NCI-H510A (cell line): ENCODE measurements at regions not wholly inside any gene's neighbourhood (a gene's known extent, or its start where the extent isn't known, plus 50 kb on each side); places are given as distances from the start of the nearest gene placed in this dataset.

Experiments
- DNase-seq: peaks from one replicate; lab custom pipeline; 2025; lab: John Stamatoyannopoulos, UW

DNA sequence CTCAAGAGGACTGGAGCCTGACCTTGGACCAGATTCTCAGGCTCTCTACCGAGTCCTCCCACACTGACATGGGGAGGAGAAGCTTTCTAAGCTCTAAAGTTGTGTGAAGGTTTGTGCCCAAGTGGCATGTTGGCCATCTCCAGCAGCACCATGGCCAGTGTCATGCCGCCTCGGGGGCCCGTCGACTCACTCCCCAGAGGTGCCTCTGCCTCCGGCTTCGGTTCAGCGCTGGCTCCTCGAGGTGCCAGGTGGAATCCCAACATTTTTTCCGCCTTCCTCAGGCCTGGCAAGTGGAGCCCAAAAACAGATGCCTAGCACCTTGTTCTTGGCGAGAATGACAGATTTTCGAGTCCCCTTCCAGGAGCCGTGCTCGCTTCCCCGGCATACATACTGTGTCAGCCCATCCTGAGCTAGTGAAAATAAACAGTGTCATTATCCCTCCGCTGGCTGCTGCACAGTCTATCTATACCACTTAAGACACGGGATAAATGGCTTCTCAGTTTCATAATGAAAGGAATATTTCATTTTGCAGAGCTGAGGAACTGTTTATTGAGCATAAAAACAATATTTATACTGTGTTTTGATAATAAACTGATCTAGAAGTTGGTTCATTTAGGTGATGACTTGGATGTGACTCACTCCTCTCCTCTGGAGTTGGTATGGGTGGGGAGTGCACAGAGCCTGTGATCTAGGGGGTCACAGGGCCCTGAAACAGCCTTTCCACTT is 328.5 kb upstream of the TLE3 start:
- no peak for DNase-seq

- DNase-seq: no peak
Measured at GRCh38 chr15:70424937-70425411, 327.3 kb upstream of the TLE3 start.

DNA sequence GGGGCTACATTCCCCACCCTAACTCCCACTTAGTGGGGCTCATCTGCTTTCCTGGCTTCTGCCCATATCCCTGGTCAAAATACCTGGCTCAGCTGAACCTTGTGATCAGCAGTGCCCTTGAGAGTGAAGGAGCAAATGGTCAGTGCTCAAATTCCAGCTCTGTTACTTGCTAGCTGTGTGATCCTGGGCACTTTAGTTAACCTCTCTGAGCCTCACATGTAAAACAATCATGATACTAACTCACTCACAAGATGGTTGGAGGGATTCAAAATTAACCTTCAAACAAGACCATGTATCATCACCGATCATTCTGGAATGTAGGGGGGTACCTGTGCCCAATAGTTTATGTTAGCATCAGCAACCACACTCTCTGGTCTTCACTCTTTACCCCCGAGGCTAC is 325.6 kb upstream of the TLE3 start:
- DNase-seq: no peak

- DNase-seq: no peak
Measured at GRCh38 chr15:70422342-70422741, 324.6 kb upstream of the TLE3 start.

DNA sequence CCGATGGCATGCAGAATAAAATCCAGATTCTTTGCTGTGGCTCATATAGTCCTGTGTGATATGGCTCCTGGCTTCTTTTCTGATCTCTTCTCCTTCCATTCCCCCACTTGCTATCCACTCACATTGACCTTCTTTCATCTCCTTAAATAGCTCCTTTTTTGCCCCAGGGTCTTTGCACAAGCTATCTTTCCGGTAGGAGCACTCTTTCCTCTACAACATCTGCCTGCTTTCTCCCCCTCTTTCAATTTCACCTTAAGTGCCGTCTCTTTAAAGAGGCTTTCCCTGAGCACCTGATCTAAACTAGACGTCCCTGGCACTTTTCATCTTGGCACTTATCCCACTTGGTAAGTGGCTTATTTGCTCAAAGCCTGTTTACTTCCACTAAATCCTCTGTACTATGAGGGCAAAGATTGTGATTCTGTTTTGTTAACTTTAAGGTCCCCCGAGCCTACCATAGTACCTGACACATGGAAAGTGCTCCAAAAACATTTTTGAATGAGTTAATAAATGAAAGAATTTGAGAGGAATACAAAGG is 323.3 kb upstream of the TLE3 start:
- DNase-seq: peak; percentile 45

- DNase-seq: no peak
Measured at GRCh38 chr15:70420086-70420947, 322.6 kb upstream of the TLE3 start.

GRCh38 chr15:70418943-70419342 is 321.2 kb upstream of the TLE3 start:
- no peak for DNase-seq

- no peak for DNase-seq
Measured at GRCh38 chr15:70417535-70417934, 319.8 kb upstream of the TLE3 start.

GRCh38 chr15:70416829-70417228 is 319.1 kb upstream of the TLE3 start:
- DNase-seq: no peak

DNA sequence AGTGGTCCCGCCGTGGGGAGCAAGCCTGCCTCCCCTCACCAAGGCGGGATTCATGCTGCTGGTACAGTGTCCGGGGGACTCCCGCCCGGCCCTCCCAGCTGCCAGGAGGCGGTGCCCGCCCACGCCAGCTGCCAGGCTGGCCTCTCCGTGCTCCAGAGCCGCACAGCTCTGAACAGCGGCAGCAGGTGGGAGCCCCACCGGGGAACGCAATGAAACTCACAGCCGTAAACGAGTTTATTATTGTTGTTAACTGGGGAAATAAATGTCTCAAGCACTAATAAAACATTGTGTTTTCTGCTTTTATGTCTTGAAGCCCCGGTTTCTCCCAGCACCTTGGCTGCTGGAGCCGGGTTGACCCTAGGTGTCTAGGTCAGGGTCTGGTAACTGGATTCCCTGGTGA is 317.7 kb upstream of the TLE3 start:
- no peak for DNase-seq

DNA sequence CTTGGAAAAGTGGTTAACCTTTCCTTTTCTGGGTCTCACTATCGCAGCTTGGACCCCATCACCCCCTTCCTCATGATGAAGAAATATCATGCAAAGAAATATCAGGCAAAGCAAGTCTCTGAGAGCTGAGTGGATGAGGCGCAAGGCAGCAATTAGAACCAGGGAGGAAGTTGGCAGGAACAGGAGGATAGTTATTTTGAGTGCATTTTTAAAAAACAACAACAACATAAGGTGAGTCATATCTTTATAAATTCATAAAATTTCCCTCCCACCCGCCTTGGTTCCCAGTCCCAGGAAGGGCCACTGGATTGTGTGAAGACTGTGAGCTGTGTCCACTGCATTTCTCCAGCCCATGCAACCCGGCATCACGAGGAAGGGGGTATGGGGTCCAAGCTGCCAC is 316.9 kb upstream of the TLE3 start:
- no peak for DNase-seq

DNA sequence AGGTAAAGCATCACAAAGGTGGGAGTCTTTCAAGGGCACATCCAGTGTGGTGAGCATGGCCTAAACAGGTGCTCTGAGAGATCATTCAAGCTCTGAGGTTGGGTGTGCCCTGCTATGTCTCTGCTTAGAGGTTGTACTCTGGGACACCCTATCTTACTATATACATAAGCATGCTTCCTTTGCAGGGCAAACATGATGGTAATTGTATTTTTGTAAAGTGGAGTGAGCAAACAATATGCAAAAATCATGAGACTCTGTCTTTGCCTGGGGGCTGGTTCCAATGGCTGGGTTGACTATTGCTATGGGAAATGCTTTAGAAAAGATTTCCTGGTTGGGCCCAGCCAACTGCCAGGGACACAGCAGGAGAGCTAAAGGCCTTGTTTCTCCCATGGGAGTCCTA is 315.1 kb upstream of the TLE3 start:
- no peak for DNase-seq

DNA sequence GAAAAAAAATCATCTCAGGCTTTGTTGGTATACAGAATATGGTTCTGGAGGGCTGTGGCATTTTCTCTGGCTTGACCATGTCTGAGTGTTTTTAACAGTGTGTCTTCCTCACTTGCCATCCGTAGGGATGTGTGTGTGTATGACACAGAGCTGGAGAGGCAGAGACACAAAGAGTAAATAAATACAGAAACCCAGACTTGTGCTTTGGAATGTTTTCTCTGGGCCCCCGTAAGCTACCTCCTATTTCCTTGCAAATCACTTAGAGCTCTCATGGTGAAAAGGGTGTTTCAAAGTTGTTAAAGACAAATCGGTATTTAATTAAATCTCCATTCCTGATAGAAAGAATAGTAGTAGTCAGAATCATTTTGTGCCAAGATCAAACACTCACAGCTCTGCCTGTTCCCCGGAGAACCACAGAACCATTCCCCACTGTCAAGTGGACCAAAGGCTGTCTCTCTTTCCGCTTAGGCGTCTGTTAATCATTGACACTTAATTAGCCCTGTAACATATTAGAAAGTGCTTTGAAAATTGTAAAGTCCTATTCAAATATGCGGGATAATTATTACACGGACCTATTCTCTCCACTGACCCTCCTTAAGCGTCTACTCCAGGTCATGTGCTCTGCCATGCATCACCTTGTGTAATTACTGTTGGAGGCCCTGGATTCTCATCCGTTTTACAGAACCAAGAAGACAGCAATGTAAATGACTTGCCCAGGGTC is 313.6 kb upstream of the TLE3 start:
- DNase-seq: no peak

DNA sequence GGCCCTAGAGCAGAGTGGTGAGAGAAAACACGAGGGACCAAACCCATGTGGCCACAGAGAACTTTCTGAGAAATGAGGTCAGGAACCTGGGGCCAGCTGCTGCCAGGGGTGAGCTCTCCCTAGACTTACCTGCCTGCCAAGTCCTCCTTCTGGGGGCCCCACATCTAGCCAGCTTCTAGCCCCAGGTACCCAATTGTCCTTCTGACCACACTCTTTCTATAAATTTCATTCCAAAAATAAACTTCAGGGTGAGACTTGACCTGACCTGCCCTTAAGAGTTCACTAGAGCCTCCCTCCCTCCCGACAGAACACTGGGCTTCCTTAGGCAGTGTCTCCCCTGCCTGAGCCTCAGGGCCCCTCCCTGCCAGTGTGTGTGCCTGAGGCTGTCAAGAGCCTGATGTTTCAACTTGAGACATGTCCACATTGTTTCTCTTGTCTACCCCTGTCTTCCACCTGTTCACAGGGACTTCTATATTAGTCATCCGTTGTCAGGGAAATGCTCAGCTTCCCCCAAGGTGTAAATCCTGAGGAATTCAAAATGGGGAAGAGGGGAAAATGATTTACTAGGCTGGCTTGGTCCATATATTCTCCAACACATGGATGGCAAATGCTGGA is 312.8 kb upstream of the TLE3 start:
- no peak for DNase-seq

GRCh38 chr15:70409388-70409787 is 311.7 kb upstream of the TLE3 start:
- DNase-seq: no peak

DNA sequence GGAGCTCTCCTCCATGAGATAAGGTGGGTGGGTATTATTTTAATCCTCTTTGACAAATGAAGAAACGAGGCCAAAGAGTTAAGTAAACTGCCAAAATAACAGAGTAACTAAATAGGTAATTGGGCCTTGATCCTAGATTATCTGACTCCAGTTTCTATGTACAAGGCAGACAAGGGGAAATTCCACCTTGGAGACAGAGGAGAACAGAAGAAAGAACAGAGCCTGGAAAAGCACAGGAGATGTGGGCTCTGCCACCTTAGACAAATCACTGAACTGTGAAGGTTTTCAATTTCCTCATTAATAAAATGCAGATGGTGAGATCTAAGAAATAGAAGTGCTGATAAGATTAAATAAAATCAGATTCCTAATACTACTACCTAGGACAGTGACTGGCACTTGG is 310.2 kb upstream of the TLE3 start:
- no peak for DNase-seq

- DNase-seq: no peak
Measured at GRCh38 chr15:70407336-70407670, 309.6 kb upstream of the TLE3 start.

GRCh38 chr15:70406617-70407335 is 309.1 kb upstream of the TLE3 start:
- DNase-seq: no peak

DNA sequence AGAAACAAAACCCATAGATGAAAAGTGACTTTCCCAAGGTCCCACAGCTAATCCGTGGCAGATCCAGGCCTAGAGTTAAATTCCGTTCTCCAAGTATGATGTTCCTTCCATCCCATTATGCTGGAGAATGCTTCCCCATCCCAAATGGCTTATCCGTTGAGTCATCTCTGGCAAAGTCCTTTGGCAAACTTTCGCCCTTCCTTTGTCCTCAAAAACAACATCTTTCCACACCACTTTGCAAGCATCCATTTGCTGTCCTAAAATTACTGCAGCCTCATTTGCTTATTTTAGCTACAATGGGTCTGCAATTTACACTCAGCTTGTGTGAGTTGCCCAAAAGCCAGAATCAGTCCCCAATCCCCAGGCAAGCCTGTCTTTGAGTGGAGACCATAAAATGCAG is 304.0 kb upstream of the TLE3 start:
- DNase-seq: no peak

DNA sequence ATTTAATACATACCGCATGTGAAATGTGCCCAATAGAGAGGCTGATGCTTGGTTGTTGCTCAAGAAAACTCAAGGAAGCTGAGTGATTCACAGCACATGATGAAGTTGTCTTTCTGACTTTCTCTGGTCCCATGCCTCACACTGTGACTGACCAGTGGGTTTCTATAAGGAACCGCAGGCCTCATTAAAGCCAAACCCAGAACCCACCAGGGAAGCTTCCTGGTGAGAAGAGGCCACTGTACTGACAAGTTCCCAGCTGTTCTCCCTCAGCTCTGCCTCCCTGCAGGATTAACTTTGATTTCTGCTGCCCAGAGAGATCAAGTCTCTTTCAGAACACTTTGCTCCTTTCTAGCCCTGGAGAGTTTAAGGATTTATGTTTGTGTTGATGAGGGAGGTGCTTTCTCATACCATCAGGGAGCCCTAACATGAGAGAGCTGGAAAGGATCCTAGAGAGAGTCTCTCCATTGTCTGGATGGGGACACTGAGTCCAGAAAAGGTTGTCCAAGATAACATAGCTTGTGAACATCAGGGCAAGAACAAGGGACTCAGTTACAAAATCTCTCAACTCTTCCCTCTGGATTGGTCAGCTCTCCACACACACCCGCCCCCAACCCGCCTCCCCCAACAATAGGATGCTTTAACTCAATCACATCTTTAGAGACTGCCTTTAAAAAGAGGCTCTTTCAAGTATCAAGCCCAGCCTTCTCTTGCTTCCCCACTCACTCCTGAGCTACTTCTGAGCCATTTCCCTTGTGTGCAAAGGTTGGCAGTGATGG is 303.2 kb upstream of the TLE3 start:
- no peak for DNase-seq

DNA sequence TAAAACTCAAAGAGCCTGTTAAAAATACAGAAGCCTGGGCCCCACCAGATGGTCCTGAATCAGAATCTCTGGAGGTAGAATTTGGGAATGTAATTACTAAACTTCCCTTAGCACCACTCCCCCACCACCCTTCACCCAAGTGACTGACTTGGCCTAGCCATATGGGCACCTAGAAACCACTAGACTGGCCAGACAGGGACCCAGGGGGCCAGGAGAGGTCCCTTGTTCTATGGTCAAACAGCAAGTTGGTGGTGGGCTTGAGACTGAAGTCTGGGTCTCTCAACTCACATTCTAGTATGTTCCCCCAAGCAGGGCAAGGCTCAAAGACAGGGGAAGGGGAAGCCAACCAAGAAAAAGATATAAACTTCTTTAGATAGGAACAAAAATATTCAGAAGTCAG is 301.5 kb upstream of the TLE3 start:
- no peak for DNase-seq
